ENCODE measurements at regions not wholly inside any gene's neighbourhood (a gene's known extent, or its start where the extent isn't known, plus 50 kb on each side); places are given as distances from the start of the nearest gene placed in this dataset.

DNA sequence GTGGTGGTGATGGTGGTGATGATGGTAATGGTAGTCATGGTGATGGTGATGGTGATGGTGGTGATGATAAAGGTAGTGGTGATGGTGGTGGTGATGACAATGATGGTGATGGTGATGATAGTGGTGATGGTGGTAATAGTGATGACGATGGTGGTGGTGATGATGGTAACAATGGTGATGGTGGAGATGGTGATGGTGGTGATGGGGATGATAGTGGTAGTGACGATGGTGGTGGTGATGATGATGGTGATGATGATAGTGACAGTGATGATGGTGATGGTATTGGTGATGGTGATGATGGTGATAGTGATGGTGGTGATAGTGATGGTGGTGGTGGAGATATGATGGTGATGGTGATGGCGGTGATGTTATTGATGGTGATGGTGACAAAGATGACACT, 108.4 kb upstream of the NKX1-1 start:
- DNase-seq (ENCODE audit: insufficient read length, low spot score): no peak
- no peak for FAIRE-seq

DNA sequence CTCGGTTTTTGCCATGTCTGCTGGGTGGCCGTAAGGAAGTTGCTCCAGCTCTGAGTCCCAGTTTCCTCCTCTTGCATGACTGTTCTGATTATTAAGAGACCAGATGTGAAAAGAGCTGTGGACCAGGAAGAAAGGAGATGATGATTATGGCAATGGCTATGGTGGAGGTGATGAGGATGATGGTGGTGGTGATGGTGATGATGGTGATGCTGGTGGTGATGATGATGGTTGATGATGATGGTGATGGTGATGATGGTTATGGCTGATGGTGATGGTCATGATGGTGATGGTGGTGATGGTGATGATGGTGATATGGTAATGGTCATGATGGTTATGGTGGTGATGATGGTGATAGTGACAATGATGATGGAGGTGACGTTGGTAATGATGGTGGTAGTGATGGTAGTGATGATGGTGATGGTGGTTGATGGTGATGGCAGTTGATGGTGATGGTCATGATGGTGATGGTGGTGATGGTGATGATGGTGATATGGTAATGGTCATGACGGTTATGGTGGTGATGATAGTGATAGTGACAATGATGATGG, 107.8 kb upstream of the NKX1-1 start:
- FAIRE-seq (no peak), DNase-seq (ENCODE audit: insufficient read length, low spot score) (no peak)

DNA sequence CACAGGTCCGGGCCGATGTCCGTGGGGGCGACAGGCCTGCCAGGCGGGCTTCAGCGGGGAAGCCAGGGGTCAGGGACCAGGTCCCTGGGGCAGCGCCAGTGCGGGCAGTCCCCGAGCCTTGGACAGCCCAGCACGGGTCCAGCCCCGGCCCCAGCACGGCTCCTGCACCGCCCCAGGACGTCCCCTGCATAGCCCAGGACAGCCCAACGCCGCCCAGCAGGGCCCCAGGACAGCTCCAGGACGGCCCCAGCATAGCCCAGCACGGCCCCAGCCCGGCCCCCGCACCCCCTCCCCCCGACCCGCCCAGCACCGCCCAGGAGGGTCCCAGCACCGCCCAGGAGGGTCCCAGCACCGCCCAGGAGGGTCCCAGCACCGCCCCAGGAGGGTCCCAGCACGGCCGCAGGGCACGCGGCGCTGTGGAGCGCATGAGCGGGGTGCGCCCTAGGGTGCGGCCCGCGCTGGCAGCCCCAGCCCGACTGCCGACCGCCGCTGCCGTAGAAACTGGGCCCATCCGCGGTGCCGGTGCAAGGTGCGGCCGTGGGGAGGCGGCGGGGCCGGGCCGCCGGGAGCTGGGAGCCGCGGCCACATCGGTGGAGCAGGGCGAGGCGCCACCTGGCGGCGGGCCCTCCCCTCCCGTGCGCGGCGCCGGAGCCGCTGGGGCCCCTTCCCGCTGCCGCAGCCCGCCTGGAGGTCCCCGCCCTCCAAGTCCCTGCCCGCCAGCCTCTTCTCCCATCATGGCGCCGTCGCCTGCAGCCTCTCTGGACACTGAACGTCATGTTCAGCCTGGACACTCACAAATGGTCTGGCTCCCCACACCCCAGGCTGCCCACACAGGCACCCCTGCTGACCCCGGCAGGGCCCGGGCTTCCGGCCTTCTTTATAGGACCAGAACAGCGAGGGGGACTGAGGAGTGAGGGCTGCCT, 106.8 kb upstream of the NKX1-1 start:
- no peak for DNase-seq (ENCODE audit: insufficient read length, low spot score)
- FAIRE-seq: no peak

DNA sequence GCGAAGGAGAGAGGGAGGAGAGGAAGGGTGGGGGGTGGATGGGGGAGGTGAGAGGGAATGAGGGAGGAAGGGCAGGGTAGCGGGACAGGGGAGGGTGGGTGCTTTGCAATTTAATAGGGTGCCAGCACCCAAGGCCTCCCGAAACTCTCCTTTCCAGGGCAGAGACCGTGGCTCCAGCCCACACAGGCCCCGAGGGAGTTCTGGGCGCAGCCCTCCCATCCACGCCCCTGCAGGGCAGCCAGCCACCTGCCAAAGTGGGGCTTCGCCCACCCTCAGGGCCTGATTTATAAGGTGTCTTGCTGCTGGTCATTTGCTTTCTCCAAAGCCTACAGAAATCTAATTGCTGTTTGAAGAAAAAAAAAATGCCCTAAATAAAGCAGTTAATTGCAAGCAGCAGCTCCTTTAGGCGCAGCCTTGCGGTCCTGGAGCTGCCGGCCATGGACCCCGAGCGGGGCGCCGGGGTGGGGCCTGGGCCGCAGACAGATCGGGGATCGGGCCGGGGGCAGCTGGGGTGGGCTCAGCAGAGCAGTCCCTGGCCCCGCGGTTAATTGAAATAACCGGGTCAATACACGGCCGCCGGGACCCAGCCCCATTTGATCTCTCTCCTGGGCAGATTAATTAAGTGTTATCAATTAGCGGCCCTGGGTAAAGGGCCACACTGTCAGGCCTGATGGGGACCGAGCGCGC, 106.0 kb upstream of the NKX1-1 start:
- no peak for DNase-seq (ENCODE audit: insufficient read length, low spot score)
- FAIRE-seq: no peak

DNA sequence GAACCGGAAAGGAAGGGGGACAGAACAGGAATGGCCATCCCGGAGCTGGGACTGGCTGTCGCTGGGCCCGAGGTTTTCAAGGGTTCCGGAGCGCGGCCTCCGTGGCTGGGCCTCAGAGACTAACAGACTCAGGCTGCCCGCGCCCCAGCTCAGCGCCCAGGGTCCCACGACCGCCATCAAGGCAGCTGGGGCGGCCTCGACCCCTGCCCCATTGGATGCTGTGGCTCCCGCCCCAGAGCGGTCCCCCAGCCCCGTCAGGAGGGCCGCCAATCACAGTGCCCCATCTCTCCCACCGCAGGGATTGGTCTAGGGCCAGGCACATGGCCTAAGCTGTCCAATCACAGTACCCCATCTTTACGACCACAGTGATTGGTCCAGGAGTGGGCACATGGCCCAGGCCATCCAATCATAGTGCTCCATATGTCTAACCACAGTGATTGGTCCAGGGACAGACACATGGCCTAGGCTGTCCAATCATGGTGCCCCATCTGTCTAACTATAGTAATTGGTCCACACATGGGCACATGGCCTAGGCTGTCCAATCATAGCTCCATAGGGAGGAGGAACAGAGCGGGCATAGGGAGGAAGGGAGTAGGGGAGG, 105.3 kb upstream of the NKX1-1 start:
- DNase-seq (ENCODE audit: insufficient read length, low spot score) (no peak), FAIRE-seq (no peak)

DNA sequence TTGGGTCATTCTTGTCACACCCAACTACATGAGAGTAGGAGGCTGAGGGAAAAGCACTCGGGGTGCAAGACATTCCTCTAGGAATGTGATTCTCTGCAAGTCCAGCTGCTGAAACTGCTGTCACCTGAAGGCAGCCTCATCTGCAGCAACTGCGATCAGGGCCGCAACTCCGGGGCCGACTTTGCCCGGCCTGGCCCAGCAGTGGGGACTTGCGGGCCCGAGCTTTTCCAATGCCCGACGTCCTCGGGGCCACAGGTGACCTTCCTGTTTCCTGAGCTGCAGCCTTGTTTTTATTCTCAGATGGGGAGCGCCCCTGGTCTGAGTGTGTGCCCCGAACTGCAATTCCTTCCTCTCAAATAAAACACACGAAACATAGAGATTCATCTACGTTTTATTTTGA, 104.7 kb upstream of the NKX1-1 start:
- no peak for DNase-seq (ENCODE audit: insufficient read length, low spot score)
- FAIRE-seq: no peak

DNA sequence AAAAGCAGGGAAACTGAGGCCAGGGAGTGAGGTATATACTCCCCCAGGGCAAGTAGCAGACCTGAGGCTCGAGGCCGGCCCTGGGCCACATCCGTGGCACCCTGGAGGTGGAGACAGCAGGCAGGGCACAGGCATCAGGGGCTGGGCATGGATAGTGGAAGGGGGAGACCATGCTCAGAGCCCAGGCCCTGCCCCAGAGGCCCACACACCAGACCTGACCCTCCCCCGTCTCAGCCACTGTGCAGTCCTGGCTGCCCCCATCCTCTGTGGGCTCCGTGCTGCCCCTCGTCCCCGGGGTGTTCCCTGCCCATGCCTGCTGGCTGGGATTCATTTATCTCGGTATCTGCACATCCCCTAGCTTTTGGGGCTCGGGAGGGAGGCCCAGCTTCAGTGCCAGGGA, 103.1 kb upstream of the NKX1-1 start:
- DNase-seq (ENCODE audit: insufficient read length, low spot score) (no peak), FAIRE-seq (no peak)

DNA sequence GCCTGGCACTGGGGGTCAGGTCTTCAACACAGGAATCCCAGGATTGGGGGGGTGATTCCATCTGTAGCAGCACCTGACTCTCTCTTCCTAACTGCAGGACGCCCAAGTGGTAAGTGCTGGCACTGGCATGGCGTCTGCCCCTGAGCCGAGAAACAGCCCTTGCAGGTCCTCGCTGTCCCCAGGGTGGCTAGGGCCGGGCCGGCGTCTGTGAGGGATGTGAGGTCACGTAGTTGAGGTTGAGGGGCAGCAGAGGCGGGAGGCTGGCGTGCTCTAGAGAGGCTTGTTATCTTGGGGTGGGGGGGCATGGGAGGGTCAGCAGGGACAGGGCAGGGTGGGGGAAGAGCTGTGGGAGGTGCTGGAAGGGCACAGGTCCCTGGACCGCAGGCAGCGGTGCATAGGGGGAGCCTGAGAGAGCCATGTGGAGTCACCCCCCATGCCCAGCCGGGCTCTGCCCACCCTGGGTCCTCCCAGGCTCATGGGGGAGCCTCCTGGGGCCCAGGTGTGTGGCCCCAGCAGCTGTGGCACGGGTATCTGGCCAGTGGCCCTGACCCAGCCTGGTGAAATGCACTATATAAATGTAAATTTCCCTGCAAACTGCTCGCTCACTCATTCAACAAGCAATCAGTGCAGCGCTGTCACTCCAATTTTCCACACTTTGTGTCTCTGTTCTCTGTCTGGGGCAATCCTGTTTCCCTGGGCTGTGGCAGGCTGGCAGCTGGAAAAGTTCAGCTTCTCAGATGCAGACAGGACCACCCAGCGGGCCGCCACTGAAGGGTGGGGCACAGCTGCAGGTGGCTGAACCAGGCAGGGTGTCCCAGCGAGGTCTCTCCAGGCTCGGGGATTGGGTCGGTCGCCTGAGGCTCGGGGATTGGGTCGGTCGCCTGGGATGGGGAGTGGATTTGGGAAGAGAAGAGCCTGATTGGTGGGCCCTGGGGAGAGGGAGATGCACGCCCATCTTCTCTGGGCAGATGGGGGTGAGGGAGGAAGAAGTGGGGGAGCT, 102.2 kb upstream of the NKX1-1 start:
- DNase-seq (ENCODE audit: insufficient read length, low spot score) (no peak), FAIRE-seq (no peak)

DNA sequence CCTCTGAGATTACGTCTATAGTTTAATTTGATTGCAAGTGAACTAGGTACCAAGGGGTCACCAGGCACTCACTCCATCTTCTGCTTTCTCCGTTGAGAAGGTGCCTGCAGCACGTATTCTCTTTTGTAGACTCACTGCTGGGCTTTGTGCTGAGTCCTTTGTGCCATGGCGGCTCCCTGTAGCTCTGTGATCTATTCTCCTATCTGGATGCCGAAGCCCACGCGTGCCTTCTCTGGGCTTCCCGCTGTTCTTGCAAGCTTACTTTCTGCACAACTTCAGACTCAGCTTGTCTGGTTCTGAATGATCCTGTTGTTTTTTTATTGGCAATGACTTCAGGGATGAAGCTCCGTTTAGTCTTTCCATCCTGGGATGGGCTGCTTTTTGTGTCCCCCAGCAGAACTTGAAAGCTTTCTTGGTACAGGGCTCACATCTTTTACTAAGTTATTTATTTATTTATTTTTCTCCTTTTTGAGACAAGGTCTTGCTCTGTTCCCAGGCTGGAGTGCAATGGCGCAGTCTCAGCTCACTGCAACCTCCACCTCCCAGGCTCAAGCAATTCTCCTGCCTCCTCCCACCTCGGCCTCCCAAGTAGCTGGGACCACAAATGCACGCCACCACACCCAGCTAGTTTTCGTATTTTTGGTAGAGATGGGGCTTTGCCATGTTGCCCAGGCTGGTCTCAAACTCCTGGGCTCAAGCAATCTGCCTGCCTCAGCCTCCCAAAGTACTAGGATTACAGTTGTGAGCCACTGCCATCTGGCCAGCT, 100.9 kb upstream of the NKX1-1 start:
- no peak for FAIRE-seq
- no peak for DNase-seq (ENCODE audit: insufficient read length, low spot score)

DNA sequence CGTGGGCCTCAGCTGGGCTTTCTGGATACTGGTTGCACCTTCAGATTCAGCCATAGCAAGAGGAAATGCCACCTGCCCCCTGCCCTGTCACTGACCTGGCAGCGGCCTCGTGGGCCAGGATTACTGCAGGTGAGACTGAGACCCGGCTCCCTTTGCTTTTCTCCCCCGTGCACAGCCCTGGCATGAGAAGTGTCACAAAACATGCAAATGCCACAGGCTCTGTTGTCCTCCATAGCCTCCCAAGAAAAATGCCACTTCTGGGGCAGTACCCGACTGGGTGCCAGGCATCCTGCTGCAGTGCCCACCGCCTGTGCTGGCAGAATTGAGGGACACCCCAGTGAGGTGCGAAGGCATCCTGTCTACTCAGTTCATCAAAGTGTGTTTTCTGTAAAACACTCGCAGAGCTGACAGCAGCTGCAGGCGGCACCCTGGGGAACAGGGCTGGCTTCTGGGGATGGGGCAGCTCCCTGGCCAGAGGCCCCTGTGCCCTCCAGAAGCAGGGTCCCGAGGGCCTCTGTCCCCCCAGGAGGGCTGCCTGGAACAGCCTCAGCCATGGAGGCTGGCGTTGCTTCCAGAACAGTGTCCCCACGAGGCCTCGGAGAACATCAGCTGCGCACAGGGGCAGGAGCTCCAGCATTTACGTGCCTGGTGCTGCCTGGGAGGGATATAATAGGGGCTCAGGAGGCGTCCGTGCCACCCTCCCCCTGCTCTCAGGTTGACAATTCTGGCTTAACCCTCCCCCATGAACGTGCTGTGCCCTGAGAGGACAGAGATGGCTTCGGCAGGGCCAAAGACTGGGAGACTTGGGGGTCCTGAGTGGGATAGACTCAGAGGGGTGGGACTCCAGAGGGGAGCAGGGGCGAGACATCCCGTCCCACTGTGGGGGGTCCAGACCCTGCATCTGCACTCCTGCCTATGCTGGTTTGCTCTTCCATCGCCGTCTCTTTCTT, 99.5 kb upstream of the NKX1-1 start:
- FAIRE-seq (no peak), DNase-seq (ENCODE audit: insufficient read length, low spot score) (no peak)

DNA sequence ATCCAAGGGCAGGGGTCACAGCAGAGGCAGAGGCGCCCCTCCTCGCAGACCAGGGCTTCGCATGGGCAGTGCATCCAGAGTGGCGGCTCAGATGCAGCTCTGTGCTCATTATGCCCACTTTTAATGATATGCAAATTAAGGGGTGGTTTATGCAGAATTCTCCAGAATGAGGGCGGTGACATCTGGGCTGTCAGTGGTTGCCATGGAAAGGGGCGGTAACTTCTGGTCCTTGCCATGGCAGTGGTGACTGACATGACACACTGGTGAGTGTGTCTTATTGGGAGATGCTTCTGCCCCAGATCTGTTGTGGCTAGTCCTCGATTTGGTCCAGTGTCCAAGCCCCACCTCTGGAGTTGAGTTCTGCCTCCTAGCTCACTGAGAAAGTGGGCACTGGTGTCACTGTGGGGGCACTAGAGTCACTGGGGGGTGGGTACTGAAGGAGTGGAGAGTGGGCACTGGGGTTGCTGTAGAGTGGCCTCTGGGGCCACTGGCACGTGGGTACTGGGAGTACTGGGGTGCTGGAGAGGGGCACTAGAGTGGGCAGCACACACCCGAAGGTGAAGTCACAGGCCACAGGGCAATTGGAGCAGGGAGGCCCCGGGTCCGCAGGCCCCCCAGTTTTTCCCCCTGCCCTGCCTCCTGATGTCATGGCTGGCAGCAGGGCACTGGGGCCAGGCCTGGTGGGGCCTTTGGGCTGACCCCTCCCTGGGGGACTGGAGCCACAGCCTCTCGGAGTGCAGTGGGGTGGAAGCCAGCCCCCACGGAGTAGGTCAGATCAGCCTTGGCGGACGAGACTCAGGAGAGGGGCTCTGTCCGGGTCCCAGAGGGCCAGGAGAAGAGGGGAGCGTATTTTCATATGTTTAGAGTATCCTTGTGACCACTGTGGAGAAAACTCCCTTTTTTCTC, 98.6 kb upstream of the NKX1-1 start:
- FAIRE-seq (no peak), DNase-seq (ENCODE audit: insufficient read length, low spot score) (no peak)

DNA sequence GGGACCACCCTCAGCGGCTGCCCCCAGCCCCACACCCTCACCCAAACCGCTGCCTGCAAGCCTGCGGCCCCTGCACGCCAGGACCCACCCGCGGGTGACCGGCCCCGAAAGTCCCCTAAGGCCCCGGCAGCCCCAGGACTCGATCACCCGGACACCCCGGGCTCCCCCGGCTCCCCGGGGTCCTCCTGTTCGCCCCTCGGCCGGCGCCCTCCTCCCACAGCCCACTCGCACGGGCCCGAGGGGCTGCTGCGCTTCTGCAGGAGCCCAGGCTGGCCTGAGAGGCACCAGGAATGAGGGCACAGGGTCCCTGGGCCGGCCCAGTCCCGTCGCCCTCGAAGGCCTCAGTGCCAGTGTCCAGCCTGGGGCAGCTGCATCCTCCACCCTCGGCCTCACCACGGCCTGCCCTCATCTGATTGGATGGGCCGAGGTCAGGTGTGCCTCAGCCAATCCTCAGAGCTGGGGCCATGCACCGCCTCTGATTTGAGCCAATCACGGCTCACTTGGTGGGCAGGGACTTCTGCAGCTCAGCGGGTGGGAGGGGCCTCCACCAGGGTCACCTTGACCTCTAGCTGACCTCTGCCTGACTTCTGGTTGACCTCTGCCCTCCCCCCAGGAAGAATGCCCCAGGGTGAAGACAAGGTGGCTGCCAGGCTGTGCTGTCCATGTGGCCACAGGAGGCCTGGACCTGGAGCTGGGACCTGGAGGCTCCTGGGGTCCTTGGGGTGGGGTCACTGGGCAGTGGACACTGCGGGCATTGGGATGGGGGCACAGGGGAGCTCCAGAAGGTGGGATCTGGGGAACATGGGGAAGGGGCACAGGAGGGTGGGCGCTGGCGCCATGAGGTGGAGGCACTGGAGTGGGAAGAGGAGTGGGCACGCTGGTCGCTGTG, 97.6 kb upstream of the NKX1-1 start:
- no peak for FAIRE-seq
- DNase-seq (ENCODE audit: insufficient read length, low spot score): no peak

DNA sequence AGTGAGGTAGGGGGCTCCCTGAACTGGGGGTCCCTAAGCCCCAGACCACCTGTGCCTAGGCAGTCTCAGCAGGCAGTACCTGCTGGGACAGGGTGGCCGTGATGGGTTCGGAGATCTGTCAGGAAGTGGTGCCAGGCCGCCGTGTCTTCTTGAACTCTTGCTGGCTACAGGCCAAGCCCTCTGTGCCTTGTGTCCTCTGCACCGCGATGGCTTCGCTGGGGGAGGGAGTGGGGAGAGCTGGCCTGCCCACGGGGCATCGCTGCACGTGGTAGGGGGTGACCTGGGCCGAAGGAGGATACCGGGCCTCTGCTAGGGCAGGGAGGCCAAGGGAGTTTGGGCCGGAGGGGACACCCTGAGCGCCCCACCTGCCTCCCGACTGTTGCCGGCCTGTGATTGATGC, 96.7 kb upstream of the NKX1-1 start:
- FAIRE-seq (no peak), DNase-seq (ENCODE audit: insufficient read length, low spot score) (no peak)

DNA sequence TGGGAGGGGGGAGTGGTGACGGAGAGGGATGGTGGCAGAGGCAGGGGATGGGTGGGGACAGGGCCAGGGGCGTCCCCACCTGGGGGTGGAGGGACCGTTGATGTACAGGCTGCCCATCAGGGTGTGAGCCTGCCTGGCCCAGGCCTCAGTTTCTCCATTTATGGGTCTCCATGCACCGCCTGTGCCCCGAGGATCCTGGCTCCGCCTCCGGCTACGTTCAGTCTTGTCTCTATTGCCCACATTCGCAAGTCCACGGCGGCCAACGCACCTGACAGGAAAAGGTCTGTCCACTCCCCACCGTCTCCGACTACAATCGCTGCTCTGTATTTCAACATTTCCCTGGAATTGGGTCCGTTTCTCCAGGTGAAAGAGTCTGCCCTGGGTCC, 96.3 kb upstream of the NKX1-1 start:
- FAIRE-seq (no peak), DNase-seq (ENCODE audit: insufficient read length, low spot score) (no peak)

DNA sequence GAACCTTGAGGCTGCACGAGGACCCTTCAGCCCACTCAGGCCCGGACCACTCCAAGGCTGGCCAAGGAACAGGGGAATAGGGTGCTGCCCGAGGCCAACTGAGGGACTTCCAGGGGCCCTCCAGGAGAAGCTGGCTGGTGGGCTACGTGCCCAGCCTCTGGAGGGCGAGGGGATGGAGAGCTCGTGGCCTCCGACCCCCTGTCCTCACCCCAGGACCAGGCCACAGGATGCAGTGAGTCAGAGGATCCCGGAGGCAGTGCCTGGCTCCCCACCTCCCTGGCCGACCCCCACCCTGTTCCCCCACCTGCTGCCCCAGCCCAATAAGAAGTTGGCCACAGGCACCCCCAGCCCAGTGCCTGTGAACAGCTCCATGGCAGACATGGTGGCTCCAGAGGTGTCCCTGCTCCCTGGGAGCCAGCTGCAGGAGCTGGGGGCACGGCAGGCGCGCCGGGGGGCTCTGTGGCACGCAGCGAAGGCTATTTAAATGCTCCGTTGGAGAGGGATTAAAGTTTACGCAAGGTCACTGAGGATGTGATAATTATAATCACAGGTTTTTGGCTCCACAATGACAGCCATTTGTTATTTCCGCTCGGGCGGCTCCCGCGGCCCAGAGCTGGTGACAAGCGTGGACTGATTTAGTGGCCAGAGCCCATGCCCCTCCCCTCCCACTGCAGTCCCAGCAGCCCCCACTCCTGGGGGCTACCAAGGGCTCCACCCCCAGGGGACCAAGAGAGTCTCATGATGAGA, 95.7 kb upstream of the NKX1-1 start:
- FAIRE-seq: no peak
- DNase-seq (ENCODE audit: insufficient read length, low spot score): no peak

All from GM19239 (cell line).